Skin epidermis (tissue), 12 donors: ENCODE measurements at regions not wholly inside any gene's neighbourhood (a gene's known extent, or its start where the extent isn't known, plus 50 kb on each side); places are given as distances from the start of the nearest gene placed in this dataset.
"Not testable (repeated sequence)": the region's sequence is repeated elsewhere in the genome, so short reads cannot be mapped to it uniquely, and the experiment has no call there.

Experiments
- H3K27ac ChIP-seq, 21 experiments: fragments of 200-600 bp; sonication (generic) in 11 of 21; one replicate each; pipeline ENCODE4 v1.5.0; 2020; ENCODE audit warnings: mild to moderate bottlenecking in 3 of 21, inconsistent platforms in 2 of 21, moderate library complexity in 2 of 21
- H3K4me3 ChIP-seq, 7 experiments: fragments of 200-600 bp; sonication (generic) in 2 of 7; one replicate each; pipeline ENCODE4 v1.5.0; 2020; ENCODE audit warnings: inconsistent platforms in 2 of 7, mild to moderate bottlenecking in 2 of 7, moderate library complexity in 1 of 7

DNA sequence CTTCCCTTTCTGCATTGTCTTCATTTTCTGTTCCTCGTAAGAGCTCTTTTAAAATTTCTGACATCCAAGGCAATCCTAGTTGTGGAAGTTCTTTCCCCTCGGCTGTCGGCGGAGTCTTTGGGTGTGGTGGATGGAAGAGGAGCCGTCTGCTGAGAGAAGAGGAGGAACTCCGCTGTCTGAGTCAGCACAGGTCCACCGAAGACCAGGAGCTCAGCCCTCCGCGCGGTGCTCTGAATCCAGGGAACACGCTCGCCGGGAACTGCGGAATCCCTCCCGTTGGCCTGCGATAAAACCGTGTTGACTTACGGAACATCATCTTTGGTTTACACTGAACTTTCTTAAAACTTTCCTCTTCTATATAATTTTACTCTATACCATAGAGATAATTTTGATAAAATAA, 100.7 kb upstream of the IRX4 start:
- Histone ChIP-seq H3K27ac (no peak overlapping the region), H3K4me3 (no peak overlapping the region)

DNA sequence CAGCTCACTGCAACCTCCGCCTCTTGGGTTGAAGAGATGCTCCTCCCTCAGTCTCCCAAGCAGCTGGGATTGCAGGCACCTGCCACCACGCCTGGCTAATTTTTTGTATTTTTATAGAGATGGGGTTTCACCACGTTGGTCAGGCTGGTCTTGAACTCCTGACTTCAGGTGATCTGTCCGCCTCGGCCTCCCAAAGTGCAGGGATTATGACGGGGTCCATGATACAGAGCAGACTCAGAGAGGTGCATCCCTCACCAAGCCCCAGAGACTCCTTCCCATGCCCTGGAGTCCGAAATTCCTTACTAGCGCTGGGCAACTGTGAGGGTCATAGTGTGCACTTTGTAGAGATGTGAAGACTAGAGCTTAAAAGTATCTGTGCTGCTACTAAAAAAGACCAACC, 99.8 kb upstream of the IRX4 start:
- not testable (repeated sequence) for H3K4me3 ChIP-seq, H3K27ac ChIP-seq

DNA sequence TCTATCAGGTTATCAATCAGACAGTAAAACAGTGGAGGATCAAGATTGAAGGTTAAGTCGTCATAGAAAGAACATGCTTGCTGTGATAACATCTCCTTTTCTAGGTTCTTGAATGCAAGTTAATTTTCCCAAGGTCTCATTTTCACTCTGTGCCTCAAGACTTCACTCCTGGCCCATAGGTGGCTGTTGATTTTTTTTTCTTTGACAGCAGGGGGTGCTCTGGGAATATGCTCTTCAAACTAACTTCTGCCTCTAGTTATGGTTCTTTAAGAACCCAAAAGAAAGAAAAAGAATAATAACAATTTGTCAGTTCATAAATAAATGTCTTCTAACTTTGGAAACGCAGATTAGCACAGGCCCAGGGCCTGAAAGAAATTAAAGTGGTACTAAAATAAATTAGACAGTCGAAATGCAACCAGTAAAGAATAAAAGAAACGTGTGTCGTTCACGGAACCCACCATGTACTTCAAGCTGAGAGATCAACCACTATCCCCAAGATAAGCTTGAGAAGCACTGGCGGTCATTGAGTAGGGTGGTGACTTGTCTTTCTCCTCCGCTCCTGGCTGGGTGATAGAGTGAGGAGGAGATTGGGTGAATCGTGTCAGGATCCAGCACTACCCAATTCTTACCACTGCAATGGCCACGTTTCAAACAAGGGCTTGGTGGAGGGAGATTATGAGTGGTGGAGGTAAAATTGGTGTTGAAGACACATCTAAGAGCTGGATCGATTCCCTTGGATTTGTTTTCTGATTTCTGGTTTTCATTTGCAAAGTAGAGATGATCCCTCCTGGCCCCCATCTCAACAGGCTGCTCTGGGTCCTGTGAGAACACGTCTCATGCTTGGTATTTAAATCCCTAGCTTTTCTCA, 93.4 kb upstream of the IRX4 start:
- Histone ChIP-seq H3K4me3 (no peak overlapping the region), H3K27ac (peak overlapping the region in 1 of 21 experiments; percentile 22)

DNA sequence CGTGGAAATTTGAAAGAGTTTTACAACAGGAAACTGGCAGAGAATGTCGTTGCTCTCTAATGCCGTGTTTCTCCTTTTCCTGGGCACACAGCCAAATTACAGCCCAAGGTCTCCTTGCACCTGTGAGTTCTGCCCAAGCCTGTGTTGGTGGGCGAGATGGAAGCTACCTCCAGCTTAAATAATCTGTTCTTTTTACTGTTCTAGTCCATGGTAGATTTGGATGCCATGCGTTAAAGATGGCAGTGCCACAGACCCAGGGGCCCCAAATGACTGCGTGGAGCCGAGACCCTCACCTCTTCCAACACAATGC, 92.6 kb upstream of the IRX4 start:
- H3K4me3 ChIP-seq = no peak overlapping the region
- H3K27ac ChIP-seq = peak overlapping the region in 5 of 21 experiments; percentile 7 to 55 (median 22)

DNA sequence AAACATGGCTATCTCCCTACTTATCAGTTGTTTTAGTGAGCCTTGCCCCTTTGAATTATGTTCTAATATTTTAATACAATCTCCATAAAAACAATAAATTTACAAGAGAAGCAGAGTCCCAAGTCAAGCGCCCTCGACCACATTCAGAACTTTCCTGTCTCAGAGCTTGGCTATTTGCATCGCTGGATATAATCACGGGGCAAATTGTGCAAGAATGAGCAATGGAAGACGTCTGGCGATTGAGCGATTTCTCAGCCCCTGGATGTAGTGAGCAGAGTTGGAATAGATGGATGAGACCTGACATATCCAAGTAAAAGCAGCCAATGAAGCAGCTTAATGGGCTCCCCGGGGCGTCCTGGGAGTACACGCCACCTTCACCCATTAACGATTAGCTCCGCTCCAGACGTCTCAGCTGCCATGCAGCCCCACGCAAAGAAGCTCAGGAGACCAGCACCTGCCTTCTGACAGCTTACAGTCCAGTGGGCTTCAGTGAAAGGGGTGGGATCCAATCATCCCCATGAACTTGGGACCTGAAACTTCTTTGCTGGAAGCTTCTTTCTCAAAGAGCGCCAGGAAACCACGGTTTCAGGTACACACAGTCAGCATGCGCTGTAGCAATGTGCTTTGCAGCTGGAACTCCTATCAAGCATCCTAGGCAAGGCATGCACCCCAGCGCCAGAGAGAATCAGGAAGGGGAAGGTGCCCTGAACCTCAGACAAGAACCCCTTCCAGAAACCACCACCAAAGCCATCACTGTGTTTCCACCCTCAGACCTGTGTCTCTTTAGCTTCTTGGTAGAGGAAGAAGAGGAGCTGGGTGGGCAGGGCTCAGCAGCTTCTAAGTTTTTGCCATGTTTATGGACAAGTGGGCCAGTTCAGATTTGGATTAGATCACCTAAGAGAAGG, 92.0 kb upstream of the IRX4 start:
- H3K27ac ChIP-seq = peak overlapping the region in 8 of 21 experiments; percentile 6 to 73 (median 38)
- H3K4me3 ChIP-seq = no peak overlapping the region

DNA sequence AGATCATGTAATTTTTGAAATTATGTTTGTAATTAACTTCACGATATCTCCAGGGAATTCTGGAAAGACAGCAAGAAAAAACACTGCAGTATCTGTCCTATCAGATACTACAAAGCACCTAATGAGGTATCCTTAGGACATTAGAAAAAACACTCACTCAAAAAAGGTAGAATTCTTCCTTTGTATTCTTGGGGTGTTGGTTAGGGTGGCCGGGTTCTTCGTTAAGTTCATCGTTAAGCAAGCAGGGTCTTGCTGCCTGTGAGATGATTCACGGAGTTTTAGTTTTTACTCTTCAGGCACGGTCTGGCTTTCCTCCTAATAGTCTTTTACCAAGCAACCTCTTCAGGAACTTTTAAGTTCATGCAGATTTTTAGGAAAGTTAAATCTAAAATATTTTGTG, 91.4 kb upstream of the IRX4 start:
- Histone ChIP-seq H3K27ac (peak overlapping the region in 7 of 21 experiments; percentile 6 to 73 (median 38)), H3K4me3 (no peak overlapping the region)

DNA sequence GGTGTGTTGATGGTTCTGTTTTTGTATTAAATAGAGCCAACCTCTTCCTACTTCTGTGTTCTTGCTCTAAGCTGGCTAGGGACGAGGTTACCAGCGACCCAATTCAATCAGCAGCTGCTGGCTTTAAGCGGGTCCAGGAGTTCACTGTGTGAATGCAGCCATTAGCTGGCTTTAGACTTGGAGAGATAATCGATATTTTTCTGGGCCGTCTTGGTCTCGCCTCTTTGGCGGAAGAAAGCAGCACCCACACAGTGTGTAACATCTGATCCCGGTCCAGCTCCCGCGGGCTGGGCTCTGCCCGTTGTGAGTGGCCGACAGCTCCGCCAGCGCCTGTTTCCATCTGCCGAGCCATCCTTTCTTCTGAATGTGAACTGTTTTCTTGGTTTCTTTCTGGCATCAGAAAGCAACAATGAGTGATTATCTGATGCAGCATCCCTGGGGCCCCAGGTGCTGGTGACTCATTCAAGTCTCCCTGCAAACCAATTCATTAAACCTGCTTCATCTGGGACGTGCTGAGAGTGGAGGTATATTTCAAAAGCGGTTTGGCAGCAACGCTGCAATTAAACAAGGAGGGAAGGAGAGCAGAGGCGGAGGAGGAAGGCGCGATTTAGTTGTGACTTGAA, 90.8 kb upstream of the IRX4 start:
- H3K4me3 ChIP-seq = no peak overlapping the region

DNA sequence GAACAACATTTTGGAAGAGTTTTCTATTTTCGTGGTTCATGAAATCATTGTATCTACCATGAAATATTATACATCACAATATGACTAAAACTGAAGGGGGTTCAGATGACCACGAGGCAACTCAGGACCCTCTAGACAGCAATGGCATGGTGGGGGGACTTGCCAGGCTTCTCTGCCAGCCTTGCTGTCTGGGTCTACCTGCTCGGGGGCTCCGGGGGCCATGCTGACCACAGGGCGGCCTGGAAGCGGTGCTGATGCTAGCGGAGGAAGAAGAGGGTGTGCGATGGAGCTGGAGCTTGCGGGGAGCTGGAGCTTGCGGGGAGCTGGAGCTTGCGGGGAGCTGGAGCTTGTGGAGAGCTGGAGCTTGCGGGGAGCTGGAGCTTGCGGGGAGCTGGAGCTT, 89.2 kb upstream of the IRX4 start:
- no peak overlapping the region for H3K4me3 ChIP-seq
- no peak overlapping the region for H3K27ac ChIP-seq

More for the DNA sequence above, 90.8 kb upstream of the IRX4 start:
- H3K27ac ChIP-seq = peak overlapping the region in 10 of 21 experiments; percentile 11 to 79 (median 35)

DNA sequence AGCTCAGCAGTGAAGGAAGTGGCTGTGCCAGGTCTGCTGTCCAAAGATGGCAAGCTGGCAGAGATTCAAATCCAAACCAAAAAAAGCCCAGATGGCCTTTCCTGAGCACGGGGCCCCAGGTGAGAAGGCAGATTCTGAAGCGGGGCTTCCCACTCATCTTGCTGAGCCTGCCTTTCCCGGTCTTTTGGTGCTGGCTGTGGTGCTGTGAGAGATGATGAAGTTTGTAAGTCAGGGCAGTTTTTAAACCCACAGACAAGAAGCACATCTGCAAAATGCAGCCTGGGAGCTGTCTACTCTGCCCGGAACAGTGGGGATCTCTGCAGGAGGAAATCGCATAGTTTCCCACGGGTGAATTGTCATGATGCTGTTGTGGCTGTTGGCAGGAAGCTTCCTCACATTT, 85.0 kb upstream of the IRX4 start:
- Histone ChIP-seq H3K4me3 (no peak overlapping the region), H3K27ac (no peak overlapping the region)

DNA sequence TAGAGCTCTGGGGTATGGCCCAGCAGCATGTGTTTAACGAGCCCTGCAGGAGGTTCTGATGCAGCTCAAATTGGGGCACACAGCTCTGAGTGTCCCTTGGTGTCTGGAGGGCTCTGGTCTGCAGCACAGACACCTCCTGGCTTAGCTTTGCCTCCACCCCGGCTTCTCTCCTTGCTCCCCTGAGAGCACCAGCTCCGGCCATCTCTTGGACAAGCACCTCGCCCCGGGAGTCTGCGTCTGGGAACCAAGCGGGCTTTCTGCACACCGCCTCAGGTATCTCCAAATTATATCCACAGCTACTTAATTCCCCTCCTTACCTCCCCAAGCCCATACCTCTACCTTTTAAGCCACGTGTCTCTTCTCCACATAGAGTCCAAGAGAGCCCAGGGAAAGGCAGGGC, 83.7 kb upstream of the IRX4 start:
- no peak overlapping the region for H3K4me3 ChIP-seq

DNA sequence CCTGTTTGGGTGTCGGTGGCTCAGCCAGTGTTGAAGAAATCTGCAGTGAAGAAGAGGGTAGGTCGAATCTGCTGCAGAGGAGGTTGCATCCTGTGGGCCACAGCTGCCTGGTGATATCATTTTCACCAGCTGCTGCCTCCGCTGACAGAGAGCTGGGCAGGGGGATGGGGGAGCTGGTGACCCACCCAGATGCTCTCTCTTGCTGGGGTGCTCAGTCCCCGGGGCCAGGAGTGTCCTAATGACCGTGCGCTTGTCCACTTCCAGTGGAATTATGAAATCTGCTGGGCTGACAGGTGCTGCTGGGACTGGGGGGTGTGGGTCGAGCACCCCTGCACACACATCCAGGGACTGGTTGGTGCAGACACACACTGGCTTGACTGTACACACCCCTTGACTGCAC, 83.2 kb upstream of the IRX4 start:
- H3K27ac ChIP-seq = no peak overlapping the region
- H3K4me3 ChIP-seq = no peak overlapping the region

More for the DNA sequence above, 83.7 kb upstream of the IRX4 start:
- no peak overlapping the region for H3K27ac ChIP-seq

DNA sequence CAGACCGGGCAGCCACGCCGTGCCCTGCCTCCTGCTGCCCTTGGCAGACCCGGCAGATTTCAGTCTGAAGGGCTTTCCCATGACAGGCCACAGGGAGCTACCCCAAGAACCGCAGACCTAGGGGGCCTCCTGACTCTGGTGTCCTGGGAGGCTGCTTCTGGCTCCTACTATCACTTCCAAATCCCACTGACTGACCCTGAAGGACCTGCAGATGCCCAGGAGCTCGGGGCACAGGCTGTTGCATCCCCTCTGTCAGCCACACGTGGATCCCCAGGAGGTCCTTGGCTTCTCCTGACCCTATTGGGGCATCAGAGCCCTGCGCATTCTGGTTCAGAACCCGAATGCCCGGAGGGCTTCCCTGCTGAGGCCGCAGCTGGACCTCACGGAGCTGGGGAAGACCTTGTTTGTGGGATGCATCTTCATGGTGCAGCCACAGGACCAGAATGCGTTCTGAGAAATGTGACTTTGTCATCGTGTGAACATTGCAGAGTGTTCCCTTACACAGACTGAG, 81.3 kb upstream of the IRX4 start:
- Histone ChIP-seq H3K4me3 (no peak overlapping the region), H3K27ac (no peak overlapping the region)

DNA sequence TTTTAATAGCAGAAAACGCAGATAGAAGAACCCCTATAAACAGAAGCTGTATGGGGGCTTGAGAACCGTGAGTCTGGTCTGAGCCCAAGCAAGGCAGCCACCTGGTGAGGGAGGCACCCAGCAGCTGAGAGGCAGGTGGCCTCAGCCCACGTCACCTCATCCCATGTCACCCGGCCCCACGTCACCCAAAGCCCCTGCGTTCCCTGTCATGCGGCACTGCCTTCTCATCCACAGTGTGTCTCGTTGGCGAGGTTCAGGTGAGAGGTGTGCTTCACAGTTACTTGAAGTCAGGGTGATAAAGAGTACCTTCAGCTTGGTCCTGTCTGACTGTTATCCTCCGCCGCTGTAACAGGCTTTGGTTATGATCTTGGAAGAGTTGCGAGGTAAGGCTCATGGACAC, 80.6 kb upstream of the IRX4 start:
- Histone ChIP-seq H3K4me3 (no peak overlapping the region), H3K27ac (peak overlapping the region in 1 of 21 experiments; percentile 51)

DNA sequence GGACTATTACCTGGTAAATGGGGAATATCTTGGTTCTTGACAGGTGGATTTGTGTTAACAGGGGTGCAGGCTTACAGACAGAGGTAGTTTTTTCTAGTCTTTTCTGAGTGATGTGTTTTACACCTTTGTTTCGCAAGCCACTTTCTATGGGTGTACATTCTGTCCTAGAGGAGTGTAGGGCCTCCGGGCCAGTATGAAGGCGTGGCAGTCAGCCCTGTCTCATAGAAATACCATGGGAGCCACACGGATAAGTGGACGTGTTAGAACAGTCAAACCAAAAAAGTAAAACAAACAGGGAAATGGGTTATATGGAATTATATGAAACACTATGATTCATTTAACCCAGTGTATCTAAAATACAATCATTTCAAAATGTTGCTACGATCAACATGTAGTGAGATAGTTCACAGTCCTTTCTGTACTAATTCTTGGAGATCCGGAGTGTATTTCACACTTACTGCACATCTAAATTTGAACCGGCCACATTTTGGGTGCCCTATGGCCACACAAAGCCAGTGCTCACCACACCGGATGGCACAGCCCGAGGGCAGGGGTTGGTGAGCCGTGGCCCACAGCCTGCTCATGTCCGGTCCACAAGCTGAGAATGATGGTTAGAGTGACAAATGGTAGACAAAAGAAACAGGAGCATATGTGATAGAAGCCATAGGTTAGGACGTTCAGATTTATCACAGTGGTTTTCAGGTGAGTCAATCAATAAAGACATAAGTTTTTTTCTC, 80.1 kb upstream of the IRX4 start:
- peak overlapping the region in 1 of 21 experiments; percentile 51 for H3K27ac ChIP-seq
- H3K4me3 ChIP-seq = no peak overlapping the region

DNA sequence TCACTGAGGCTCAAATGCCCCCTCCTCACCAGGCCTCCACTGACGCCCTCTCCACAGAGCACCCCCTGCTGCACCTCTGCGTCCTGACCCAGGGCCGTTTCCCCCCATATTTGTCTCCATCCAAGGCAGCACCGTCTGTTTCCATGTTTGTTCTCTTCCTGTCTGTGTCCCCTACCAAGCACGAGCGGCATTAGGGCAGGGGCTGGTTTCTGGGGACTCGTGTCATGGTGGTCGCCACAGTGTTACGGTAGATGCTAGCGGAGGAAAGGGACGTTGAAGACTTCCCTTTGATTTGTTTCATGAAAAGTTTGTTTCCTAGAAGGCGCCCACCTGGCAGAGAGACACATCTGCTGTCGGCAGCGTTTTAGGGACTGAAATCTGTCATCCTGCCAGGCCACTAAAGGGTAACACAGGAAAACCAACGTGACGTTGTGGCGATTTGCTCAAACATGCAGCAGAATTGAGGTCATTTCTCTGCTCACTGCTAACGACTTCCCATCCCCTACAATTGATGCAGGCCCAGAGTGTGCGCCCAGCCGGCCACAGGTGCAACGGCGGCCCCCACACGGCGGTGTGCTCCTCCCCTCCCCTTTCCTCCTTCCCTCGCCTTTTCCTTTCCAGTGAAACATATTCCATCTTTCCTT, 79.3 kb upstream of the IRX4 start:
- H3K4me3 ChIP-seq = no peak overlapping the region
- H3K27ac ChIP-seq = no peak overlapping the region

DNA sequence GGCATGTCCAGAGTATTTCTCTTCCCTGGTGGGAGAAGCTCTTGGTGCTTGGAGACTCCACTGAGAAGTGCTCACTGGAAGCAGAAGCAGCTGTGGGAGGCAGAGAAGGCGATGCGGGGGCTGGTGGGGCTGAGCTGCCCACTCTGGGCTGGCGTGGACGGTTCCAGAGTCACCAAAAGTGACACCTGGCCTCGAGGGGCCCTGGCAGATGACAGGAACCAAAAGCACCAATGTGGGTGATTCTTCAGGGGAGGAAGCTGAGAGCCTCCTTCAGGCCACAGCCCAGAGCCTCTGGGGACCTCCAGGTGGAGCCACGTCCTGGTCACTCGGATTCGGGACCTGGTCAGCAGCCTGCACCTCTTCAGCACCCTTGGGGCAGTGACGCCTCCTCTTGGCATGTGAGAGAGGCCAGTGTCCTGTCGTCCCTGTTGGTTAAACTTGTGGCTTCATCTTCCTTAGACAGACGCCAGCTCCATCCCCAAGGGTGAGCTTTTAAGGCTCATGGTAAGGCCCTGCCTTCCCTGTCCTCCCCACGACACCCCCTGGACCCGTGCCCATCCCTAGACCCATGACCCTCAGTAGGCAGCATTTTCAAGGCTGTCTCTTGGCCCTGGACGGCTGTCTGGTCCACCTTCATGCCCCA, 78.7 kb upstream of the IRX4 start:
- no peak overlapping the region for H3K27ac ChIP-seq
- H3K4me3 ChIP-seq = no peak overlapping the region

DNA sequence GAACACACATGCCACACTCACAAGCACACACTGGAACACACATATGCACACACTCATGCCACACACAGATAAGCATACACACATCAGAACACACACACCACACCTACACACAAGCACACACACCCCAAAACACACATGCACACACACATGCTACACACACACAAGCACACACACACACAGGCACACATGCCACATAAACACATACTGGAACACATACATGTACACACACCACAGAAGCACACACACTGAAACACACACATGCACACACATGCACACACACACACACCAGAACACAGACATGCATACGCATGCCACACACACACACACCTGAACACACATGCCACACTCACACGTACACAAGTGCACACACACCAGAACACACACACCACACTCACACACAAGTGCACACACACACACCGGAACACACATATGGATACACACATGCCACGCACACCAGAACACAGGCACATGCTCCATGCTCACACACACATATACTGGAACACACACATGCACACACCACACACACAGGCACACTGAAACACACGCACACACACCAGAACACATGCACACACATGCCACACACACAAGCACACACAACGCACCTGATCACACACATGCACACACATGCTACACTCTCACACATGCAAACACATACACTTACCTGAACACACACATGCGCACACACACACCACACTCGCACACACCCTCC, 78.0 kb upstream of the IRX4 start:
- Histone ChIP-seq H3K4me3 (no peak overlapping the region), H3K27ac (no peak overlapping the region)
